ENCODE measurements at regions not wholly inside any gene's neighbourhood (a gene's known extent, or its start where the extent isn't known, plus 50 kb on each side); places are given as distances from the start of the nearest gene placed in this dataset.
"Not testable (repeated sequence)": the region's sequence is repeated elsewhere in the genome, so short reads cannot be mapped to it uniquely, and the experiment has no call there.

GRCh38 chr11:92045301-92045700 lies 179.3 kb upstream of the FAT3 start:
- Histone ChIP-seq H3K36me3 (no peaks in the 10 kb centered on the region), H3K9me3 (no peaks in the 10 kb centered on the region), H3K4me3 (no peak overlapping the region), H3K27ac (replicated peaks in 1 of 4) (no peak overlapping the region), H3K4me1 (no peaks in the 10 kb centered on the region), H3K27me3 (no peaks in the 10 kb centered on the region)
- DNase-seq (ENCODE audit: extremely low spot score) = no peak
- intact Hi-C loops (cut with DNase I) = no loop called here
- no peak for TF ChIP-seq POLR2A (IDR thresholded peaks at IDR 0.05; ENCODE audit: low read depth)
- TF ChIP-seq CTCF (IDR thresholded peaks at IDR 0.05) = no peak
- no peak for TF ChIP-seq EP300 (IDR thresholded peaks at IDR 0.05)
- TF ChIP-seq POLR2AphosphoS5 (IDR thresholded peaks at IDR 0.05) = no peak

GRCh38 chr11:92035488-92035887 lies 189.1 kb upstream of the FAT3 start:
- TF ChIP-seq EP300 (IDR thresholded peaks at IDR 0.05) (no peak), CTCF (IDR thresholded peaks at IDR 0.05) (no peak), POLR2A (IDR thresholded peaks at IDR 0.05; ENCODE audit: low read depth) (no peak), POLR2AphosphoS5 (IDR thresholded peaks at IDR 0.05) (no peak)
- H3K4me3 ChIP-seq = no peak overlapping the region
- no peaks in the 10 kb centered on the region for H3K4me1 ChIP-seq
- no peaks in the 10 kb centered on the region for H3K9me3 ChIP-seq
- no peaks in the 10 kb centered on the region for H3K36me3 ChIP-seq
- intact Hi-C loops (cut with DNase I) = no loop called here
- WGBS = 75% methylated on average over 1 of the region's 1 CpG
- no peaks in the 10 kb centered on the region for H3K27me3 ChIP-seq
- no peak for DNase-seq (ENCODE audit: extremely low spot score)
- no peak overlapping the region for H3K27ac ChIP-seq (replicated peaks in 1 of 4)

- DNase-seq (ENCODE audit: extremely low spot score); H3K27ac ChIP-seq (replicated peaks in 1 of 4); H3K4me1 ChIP-seq; H3K36me3 ChIP-seq; H3K27me3 ChIP-seq; H3K9me3 ChIP-seq; intact Hi-C loops (cut with DNase I); H3K4me3 ChIP-seq: not testable (repeated sequence)
- 94% methylated on average over 9 of the region's 16 CpGs for whole genome bisulfite sequencing
These were observed 197.5 kb upstream of the FAT3 start for GRCh38 chr11:92027136-92027535.

GRCh38 chr11:92026664-92027063 lies 198.0 kb upstream of the FAT3 start:
- TF ChIP-seq CTCF (IDR thresholded peaks at IDR 0.05) = no peak
- no peak for TF ChIP-seq POLR2AphosphoS5 (IDR thresholded peaks at IDR 0.05)
- no peak for TF ChIP-seq POLR2A (IDR thresholded peaks at IDR 0.05; ENCODE audit: low read depth)
- no peak for TF ChIP-seq EP300 (IDR thresholded peaks at IDR 0.05)
- DNase-seq (ENCODE audit: extremely low spot score) = no peak
- H3K27ac ChIP-seq (replicated peaks in 1 of 4) = no peak overlapping the region
- H3K4me1 ChIP-seq = no peaks in the 10 kb centered on the region
- intact Hi-C loops (cut with DNase I) = no loop called here
- no peaks in the 10 kb centered on the region for H3K36me3 ChIP-seq
- H3K27me3 ChIP-seq = no peaks in the 10 kb centered on the region
- 95% methylated on average over 7 of the region's 7 CpGs for WGBS
- H3K9me3 ChIP-seq = no peaks in the 10 kb centered on the region
- H3K4me3 ChIP-seq = no peak overlapping the region

GRCh38 chr11:92024788-92025187 lies 199.8 kb upstream of the FAT3 start:
- no peak overlapping the region for H3K27ac ChIP-seq (replicated peaks in 1 of 4)
- H3K4me3 ChIP-seq = no peak overlapping the region
- no peak for DNase-seq (ENCODE audit: extremely low spot score)
- no peaks in the 10 kb centered on the region for H3K9me3 ChIP-seq
- 89% methylated on average over 2 of the region's 2 CpGs for WGBS
- intact Hi-C loops (cut with DNase I) = no loop called here
- no peaks in the 10 kb centered on the region for H3K27me3 ChIP-seq
- no peaks in the 10 kb centered on the region for H3K36me3 ChIP-seq
- TF ChIP-seq POLR2AphosphoS5 (IDR thresholded peaks at IDR 0.05) (no peak), EP300 (IDR thresholded peaks at IDR 0.05) (no peak), CTCF (IDR thresholded peaks at IDR 0.05) (no peak), POLR2A (IDR thresholded peaks at IDR 0.05; ENCODE audit: low read depth) (no peak)
- no peaks in the 10 kb centered on the region for H3K4me1 ChIP-seq
